ENCODE measurements at regions not wholly inside any gene's neighbourhood (a gene's known extent, or its start where the extent isn't known, plus 50 kb on each side); places are given as distances from the start of the nearest gene placed in this dataset.

GRCh38 chr5:144575736-144576135, 405.1 kb downstream of the KCTD16 start:
- H3K9me3 Mint-ChIP-seq, result no peaks in the 10 kb centered on the region
- H3K27me3 Mint-ChIP-seq, result no peaks in the 10 kb centered on the region
- H3K4me1 Mint-ChIP-seq (ENCODE audit: unreplicated experiment), result no peaks in the 10 kb centered on the region
- no peak for DNase-seq (ENCODE audit: extremely low spot score, unreplicated experiment)
- no peak overlapping the region for H3K4me3 Mint-ChIP-seq
- no peaks in the 10 kb centered on the region for H3K36me3 Mint-ChIP-seq
- TF ChIP-seq CTCF (conservative IDR thresholded peaks at IDR 0.05), result no peak
- H3K27ac Mint-ChIP-seq, result no peak overlapping the region

- H3K36me3 Mint-ChIP-seq, result no peaks in the 10 kb centered on the region
- H3K27ac Mint-ChIP-seq, result no peak overlapping the region
- DNase-seq (ENCODE audit: extremely low spot score, unreplicated experiment), result no peak
Measured at GRCh38 chr5:144567421-144567780, 396.7 kb downstream of the KCTD16 start.

GRCh38 chr5:144566747-144567420, 396.2 kb downstream of the KCTD16 start:
- DNase-seq (ENCODE audit: extremely low spot score, unreplicated experiment), result no peak
- H3K27me3 Mint-ChIP-seq, result no peaks in the 10 kb centered on the region
- no peak overlapping the region for H3K4me3 Mint-ChIP-seq
- H3K4me1 Mint-ChIP-seq (ENCODE audit: unreplicated experiment), result no peaks in the 10 kb centered on the region
- TF ChIP-seq CTCF (conservative IDR thresholded peaks at IDR 0.05), result no peak
- no peak overlapping the region for H3K27ac Mint-ChIP-seq
- peaks cover 15% of the 10 kb centered on the region for H3K9me3 Mint-ChIP-seq
- H3K36me3 Mint-ChIP-seq, result no peaks in the 10 kb centered on the region

More at GRCh38 chr5:144567421-144567780, 396.7 kb downstream of the KCTD16 start:
- peak; percentile 17 for TF ChIP-seq CTCF (conservative IDR thresholded peaks at IDR 0.05)
- Mint-ChIP-seq H3K4me3 (no peak overlapping the region), H3K27me3 (no peaks in the 10 kb centered on the region), H3K4me1 (ENCODE audit: unreplicated experiment) (no peaks in the 10 kb centered on the region), H3K9me3 (peaks cover 15% of the 10 kb centered on the region)

- H3K27ac Mint-ChIP-seq, result no peak overlapping the region
- no peak overlapping the region for H3K4me3 Mint-ChIP-seq
- no peak for TF ChIP-seq CTCF (conservative IDR thresholded peaks at IDR 0.05)
- H3K9me3 Mint-ChIP-seq, result no peaks in the 10 kb centered on the region
- no peak for DNase-seq (ENCODE audit: extremely low spot score, unreplicated experiment)
- H3K27me3 Mint-ChIP-seq, result no peaks in the 10 kb centered on the region
- no peaks in the 10 kb centered on the region for H3K36me3 Mint-ChIP-seq
- H3K4me1 Mint-ChIP-seq (ENCODE audit: unreplicated experiment), result no peaks in the 10 kb centered on the region
Measured at GRCh38 chr5:144549580-144549979, 378.9 kb downstream of the KCTD16 start.

- no peak for DNase-seq (ENCODE audit: extremely low spot score, unreplicated experiment)
- no peak for TF ChIP-seq CTCF (conservative IDR thresholded peaks at IDR 0.05)
- Mint-ChIP-seq H3K9me3 (no peaks in the 10 kb centered on the region), H3K27ac (no peak overlapping the region), H3K4me1 (ENCODE audit: unreplicated experiment) (no peaks in the 10 kb centered on the region), H3K36me3 (no peaks in the 10 kb centered on the region), H3K27me3 (no peaks in the 10 kb centered on the region), H3K4me3 (no peak overlapping the region)
Measured at GRCh38 chr5:144548936-144549335, 378.3 kb downstream of the KCTD16 start.

- no peak for TF ChIP-seq CTCF (conservative IDR thresholded peaks at IDR 0.05)
- Mint-ChIP-seq H3K4me1 (ENCODE audit: unreplicated experiment) (no peaks in the 10 kb centered on the region), H3K36me3 (no peaks in the 10 kb centered on the region), H3K27ac (no peak overlapping the region), H3K27me3 (no peaks in the 10 kb centered on the region), H3K9me3 (no peaks in the 10 kb centered on the region), H3K4me3 (no peak overlapping the region)
- DNase-seq (ENCODE audit: extremely low spot score, unreplicated experiment), result no peak
Measured at GRCh38 chr5:144547098-144547499, 376.4 kb downstream of the KCTD16 start.
